GM12878 (cell line): ENCODE measurements at regions not wholly inside any gene's neighbourhood (a gene's known extent, or its start where the extent isn't known, plus 50 kb on each side); places are given as distances from the start of the nearest gene placed in this dataset.

Experiments
- ATAC-seq: fragments of 200-7000 bp; cut with Tn5 transposase; 3 replicates; pipeline ENCODE4 v1.9.1; 2020; ENCODE audit warnings: mild to moderate bottlenecking, moderate library complexity
- BruUV-seq: library from RNA; stranded (reverse); fragments of 400-500 nt; replicated peaks from 2 replicates; lab custom pipeline; 2021; lab: Mats Ljungman, UMichigan
- CTCF ChIA-PET: fragments of 300-600 bp; sonication (Branson Sonifier 250); formaldehyde crosslinking; extraction: SDS; loops from one replicate; lab custom pipeline; 2021; ENCODE audit warnings: inconsistent platforms; lab: Yijun Ruan, JAX
- POLR2A ChIA-PET: fragments of 350-600 bp; formaldehyde crosslinking; extraction: SDS; loops from one replicate; lab custom pipeline; 2021; ENCODE audit warnings: inconsistent platforms; lab: Charles Lee
- RAD21 ChIA-PET: fragments of 300-600 bp; sonication (Branson Sonifier 250); formaldehyde crosslinking; loops from one replicate; lab custom pipeline; 2023; ENCODE audit warnings: antibody characterized with exemption; ENCODE audit not compliant: unreplicated experiment; lab: Charles Lee
- SMC1A ChIA-PET: fragments of 300-600 bp; sonication (Branson Sonifier 250); formaldehyde crosslinking; loops from one replicate; lab custom pipeline; 2023; ENCODE audit not compliant: unreplicated experiment, uncharacterized antibody; lab: Charles Lee
- DNase-seq: peaks from one replicate; pipeline ENCODE4 v3.0.0-alpha.2; 2011; ENCODE audit warnings: low read depth, low spot score
- FAIRE-seq: peaks from 3 replicates; lab custom pipeline; 2011; peaks lifted over from hg19 to GRCh38; lab: Jason Lieb, UNC
- H2AFZ ChIP-seq: 2 replicates; pipeline ENCODE4 v1.6.0; 2011; ENCODE audit warnings: low read depth, low read length, control low read depth; ENCODE audit not compliant: control insufficient read depth
- H3K27ac ChIP-seq: 2 replicates; pipeline ENCODE4 v1.5.1; 2011; ENCODE audit warnings: control low read depth; ENCODE audit not compliant: control insufficient read depth, insufficient read depth
- H3K27me3 ChIP-seq, 2 experiments: replicated peaks in 1 of 2; 2 replicates each; pipeline versions ENCODE4 v1.6.0 to v1.6.1; 2011; ENCODE audit warnings: low read length in 1 of 2; ENCODE audit not compliant: control insufficient read depth in 2 of 2, insufficient read depth in 2 of 2
- H3K36me3 ChIP-seq, 2 experiments: 2 replicates each; pipeline ENCODE4 v1.5.1; 2011; ENCODE audit warnings: low read length in 1 of 2; ENCODE audit not compliant: control insufficient read depth in 2 of 2, insufficient read depth in 2 of 2
- H3K4me1 ChIP-seq: 2 replicates; pipeline ENCODE4 v1.6.1; 2011; ENCODE audit warnings: mild to moderate bottlenecking, low read length, moderate library complexity, mixed read lengths; ENCODE audit not compliant: control insufficient read depth, insufficient read depth
- H3K4me2 ChIP-seq: 2 replicates; pipeline ENCODE4 v1.6.0; 2011; ENCODE audit warnings: control low read depth; ENCODE audit not compliant: control insufficient read depth, insufficient read depth
- H3K4me3 ChIP-seq: fragments of 200-600 bp; sonication (generic); 2 replicates; pipeline ENCODE4 v1.5.1; 2016
- H3K79me2 ChIP-seq: 2 replicates; pipeline ENCODE4 v1.6.0; 2011; ENCODE audit warnings: low read length; ENCODE audit not compliant: control insufficient read depth, insufficient read depth
- H3K9ac ChIP-seq: 2 replicates; pipeline ENCODE4 v1.8.0; 2011; ENCODE audit warnings: low read length, control low read depth, mixed read lengths; ENCODE audit not compliant: control insufficient read depth, insufficient read depth
- H3K9me3 ChIP-seq: replicated peaks from 3 replicates; pipeline ENCODE4 v1.5.1; 2011; ENCODE audit warnings: mild to moderate bottlenecking, low read length; ENCODE audit not compliant: control insufficient read depth, insufficient read depth
- H4K20me1 ChIP-seq: 2 replicates; pipeline ENCODE4 v1.6.0; 2011; ENCODE audit not compliant: control insufficient read depth, insufficient read depth
- CEBPB ChIP-seq, 2 experiments: fragments of 150-350 bp in 1 of 2; IDR thresholded peaks; 2 replicates each; pipeline ENCODE4 v1.6.1; 2012 to 2014; ENCODE audit warnings: low read depth in 2 of 2, low read length in 2 of 2, borderline replicate concordance in 1 of 2, inconsistent platforms in 1 of 2
- CHD4 ChIP-seq: fragments of 200-600 bp; sonication (generic); IDR thresholded peaks from 2 replicates; pipeline ENCODE4 v1.6.1; 2016; ENCODE audit warnings: mild to moderate bottlenecking
- EP300 ChIP-seq, 2 experiments: fragments of 150-350 bp in 1 of 2; IDR thresholded peaks; 2 replicates each; pipeline ENCODE4 v1.6.1; 2011 to 2012; ENCODE audit warnings: low read depth in 2 of 2, low read length in 2 of 2, borderline replicate concordance in 1 of 2, improper control_type of control experiment in 1 of 2, inconsistent platforms in 1 of 2; ENCODE audit not compliant: control insufficient read depth in 1 of 2
- RBBP5 ChIP-seq: fragments of 200-600 bp; sonication (generic); conservative IDR thresholded peaks from 2 replicates; pipeline ENCODE4 v1.6.1; 2016
- SMAD1 ChIP-seq: fragments of 450-650 bp; IDR thresholded peaks from 2 replicates; pipeline ENCODE4 v1.6.1; 2018; ENCODE audit warnings: mild to moderate bottlenecking, low read depth; ENCODE audit not compliant: partially characterized antibody
- WGBS: methylation state at CpG from one replicate; pipeline ENCODE4 v1.1.6; 2016; ENCODE audit warnings: low lambda C conversion rate; ENCODE audit not compliant: insufficient replicate concordance, insufficient coverage; ENCODE audit errors: missing lambda C conversion rate; 5-methylcytosine and 5-hydroxymethylcytosine counted together
- in situ Hi-C: fragments of 300-500 bp; cut with MboI; formaldehyde crosslinking; loops from 9 replicates; pipeline ENCODE4 v1.14.3; 2018; ENCODE audit warnings: mixed read lengths
- intact Hi-C: fragments of 100-400 bp; cut with micrococcal nuclease; formaldehyde crosslinking; loops from one replicate; pipeline ENCODE4 v1.14.2; 2022; ENCODE audit not compliant: unreplicated experiment
- TF ChIP-seq, protein P1 (sequence below), 3 experiments: IDR thresholded peaks in 2 of 3; conservative IDR thresholded peaks in 1 of 3; 2 replicates each; pipeline ENCODE4 v1.5.1; 2011; ENCODE audit warnings: low read depth in 3 of 3, low read length in 3 of 3, mild to moderate bottlenecking in 3 of 3, control low read depth in 2 of 3, moderate library complexity in 2 of 3, inconsistent platforms in 1 of 3, mixed read lengths in 1 of 3; ENCODE audit not compliant: control insufficient read depth in 2 of 3, insufficient read depth in 1 of 3; ENCODE audit errors: extremely low read depth in 1 of 3

DNA sequence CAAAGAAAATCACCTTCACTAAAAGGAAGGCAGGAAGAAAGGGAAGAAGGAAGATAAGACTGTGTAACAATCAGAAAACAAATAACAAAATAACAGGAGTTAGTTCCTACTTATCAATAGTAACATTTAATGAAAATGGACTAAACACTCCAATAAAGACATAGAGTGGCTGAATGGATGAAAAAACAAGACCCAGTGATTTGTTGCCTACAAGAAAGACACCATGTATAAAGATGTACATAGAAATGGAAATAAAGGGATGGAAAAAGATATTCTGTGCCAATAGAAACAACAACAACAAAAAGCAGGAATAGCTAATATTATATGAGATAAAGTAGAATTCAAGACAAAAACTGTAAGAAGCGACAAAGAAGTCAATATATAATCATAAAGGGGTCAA is 116.8 kb downstream of the LURAP1L start:
- ChIA-PET POLR2A (no interaction called here), RAD21 (no interaction called here), SMC1A (no interaction called here), CTCF (no interaction called here)
- ATAC-seq (no peak), FAIRE-seq (no peak), DNase-seq (no peak)
- WGBS = 0% methylated on average over 1 of the region's 1 CpG
- Histone ChIP-seq H3K9me3 (no peaks in the 10 kb centered on the region), H2AFZ (no peak overlapping the region), H4K20me1 (no peaks in the 10 kb centered on the region), H3K79me2 (no peaks in the 10 kb centered on the region), H3K36me3 (no peaks in the 10 kb centered on the region), H3K27ac (no peak overlapping the region), H3K4me2 (no peak overlapping the region), H3K4me3 (no peak overlapping the region), H3K9ac (no peak overlapping the region), H3K4me1 (no peaks in the 10 kb centered on the region), H3K27me3 (no peaks in the 10 kb centered on the region)
- intact Hi-C loops (loop anchor here (10.0 kb wide), 2 partner anchors 63 to 193 kb away; no protein-coding TSS in a partner anchor), in situ Hi-C loops (no loop called here)
- TF ChIP-seq CHD4 (no peak), SMAD1 (no peak), EP300 (IDR thresholded peaks at IDR 0.05; ENCODE audit: borderline replicate concordance in 1 of 2, control insufficient read depth in 1 of 2, low read depth in 2 of 2, low read length in 2 of 2) (no peak), CEBPB (IDR thresholded peaks at IDR 0.05; ENCODE audit: borderline replicate concordance in 1 of 2, low read depth in 2 of 2, low read length in 2 of 2) (no peak), RBBP5 (no peak)
- TF ChIP-seq, protein P1, sequence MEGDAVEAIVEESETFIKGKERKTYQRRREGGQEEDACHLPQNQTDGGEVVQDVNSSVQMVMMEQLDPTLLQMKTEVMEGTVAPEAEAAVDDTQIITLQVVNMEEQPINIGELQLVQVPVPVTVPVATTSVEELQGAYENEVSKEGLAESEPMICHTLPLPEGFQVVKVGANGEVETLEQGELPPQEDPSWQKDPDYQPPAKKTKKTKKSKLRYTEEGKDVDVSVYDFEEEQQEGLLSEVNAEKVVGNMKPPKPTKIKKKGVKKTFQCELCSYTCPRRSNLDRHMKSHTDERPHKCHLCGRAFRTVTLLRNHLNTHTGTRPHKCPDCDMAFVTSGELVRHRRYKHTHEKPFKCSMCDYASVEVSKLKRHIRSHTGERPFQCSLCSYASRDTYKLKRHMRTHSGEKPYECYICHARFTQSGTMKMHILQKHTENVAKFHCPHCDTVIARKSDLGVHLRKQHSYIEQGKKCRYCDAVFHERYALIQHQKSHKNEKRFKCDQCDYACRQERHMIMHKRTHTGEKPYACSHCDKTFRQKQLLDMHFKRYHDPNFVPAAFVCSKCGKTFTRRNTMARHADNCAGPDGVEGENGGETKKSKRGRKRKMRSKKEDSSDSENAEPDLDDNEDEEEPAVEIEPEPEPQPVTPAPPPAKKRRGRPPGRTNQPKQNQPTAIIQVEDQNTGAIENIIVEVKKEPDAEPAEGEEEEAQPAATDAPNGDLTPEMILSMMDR (IDR thresholded peaks at IDR 0.05 in 2 of 3, conservative IDR thresholded peaks at IDR 0.05 in 1 of 3; ENCODE audit: control insufficient read depth in 2 of 3, extremely low read depth in 1 of 3, insufficient read depth in 1 of 3, low read depth in 3 of 3, low read length in 3 of 3) = no peak
- no TSS peak for BruUV-seq
